HEK293T (cell line): ENCODE measurements at regions not wholly inside any gene's neighbourhood (a gene's known extent, or its start where the extent isn't known, plus 50 kb on each side); places are given as distances from the start of the nearest gene placed in this dataset.

Source experiments
- BHLHE40 ChIP-seq: fragments of 450-650 bp; IDR thresholded peaks from 2 replicates; pipeline ENCODE4 v1.6.1; 2016; ENCODE audit warnings: mild to moderate bottlenecking, moderate library complexity, borderline replicate concordance
- ELF4 ChIP-seq: fragments of 450-650 bp; IDR thresholded peaks from 2 replicates; pipeline ENCODE4 v1.6.1; 2017; ENCODE audit warnings: antibody characterized with exemption
- FOXK2 ChIP-seq: fragments of 450-650 bp; IDR thresholded peaks from 2 replicates; pipeline ENCODE4 v1.6.1; 2016; ENCODE audit warnings: mild to moderate bottlenecking
- FOXM1 ChIP-seq: fragments of 450-650 bp; IDR thresholded peaks from 2 replicates; pipeline ENCODE4 v1.6.1; 2017; ENCODE audit warnings: mild to moderate bottlenecking, borderline replicate concordance
- HDGF ChIP-seq: fragments of 450-650 bp; IDR thresholded peaks from 2 replicates; pipeline ENCODE4 v1.6.1; 2017; ENCODE audit warnings: antibody characterized with exemption, borderline replicate concordance
- PKNOX1 ChIP-seq: fragments of 450-650 bp; IDR thresholded peaks from 2 replicates; pipeline ENCODE4 v1.6.1; 2016
- SP1 ChIP-seq: fragments of 450-650 bp; IDR thresholded peaks from 2 replicates; pipeline ENCODE4 v1.6.1; 2017
- SUZ12 ChIP-seq: fragments of 450-650 bp; IDR thresholded peaks from 2 replicates; pipeline ENCODE4 v1.6.1; 2016; ENCODE audit warnings: mild to moderate bottlenecking
- ZNF384 ChIP-seq: fragments of 450-650 bp; IDR thresholded peaks from 2 replicates; pipeline ENCODE4 v1.6.1; 2016

- TF ChIP-seq PKNOX1 (no peak), SP1 (no peak), ELF4 (no peak), SUZ12 (no peak), BHLHE40 (no peak), ZNF384 (no peak), FOXM1 (no peak), FOXK2 (no peak), HDGF (no peak)
Measured at GRCh38 chr7:79647711-79648110, 194.2 kb upstream of the MAGI2 start.
